Endodermal cell (in vitro differentiated cells): ENCODE measurements at regions not wholly inside any gene's neighbourhood (a gene's known extent, or its start where the extent isn't known, plus 50 kb on each side); places are given as distances from the start of the nearest gene placed in this dataset.

Experiments
- DNase-seq: peaks from one replicate; pipeline ENCODE4 v3.0.0-alpha.2; 2017
- H3K27ac ChIP-seq: 2 replicates; pipeline ENCODE4 v1.5.1; 2013; ENCODE audit warnings: mild to moderate bottlenecking, low read depth, low read length, moderate library complexity
- H3K27me3 ChIP-seq: 2 replicates; pipeline ENCODE4 v1.6.1; 2013; ENCODE audit warnings: mild to moderate bottlenecking, low read length, moderate library complexity; ENCODE audit not compliant: insufficient read depth, control insufficient read depth, poor library complexity, severe bottlenecking
- H3K36me3 ChIP-seq: 2 replicates; pipeline ENCODE4 v1.7.0; 2013; ENCODE audit warnings: mild to moderate bottlenecking, low read length, moderate library complexity; ENCODE audit not compliant: control insufficient read depth, insufficient read depth
- H3K4me1 ChIP-seq: one replicate; pipeline ENCODE4 v1.7.0; 2013; ENCODE audit warnings: low read length; ENCODE audit not compliant: control insufficient read depth, insufficient read depth
- H3K4me3 ChIP-seq: 2 replicates; pipeline ENCODE4 v1.5.1; 2013; ENCODE audit warnings: mild to moderate bottlenecking, low read length, moderate library complexity
- H3K9ac ChIP-seq: 2 replicates; pipeline ENCODE4 v1.6.1; 2013; ENCODE audit warnings: mild to moderate bottlenecking, low read length, moderate library complexity; ENCODE audit not compliant: poor library complexity, severe bottlenecking; ENCODE audit errors: extremely low read depth
- H3K9me3 ChIP-seq: 2 replicates; pipeline ENCODE4 v1.6.1; 2013; ENCODE audit warnings: mild to moderate bottlenecking, low read length, moderate library complexity; ENCODE audit not compliant: control insufficient read depth
- H3K27ac Mint-ChIP-seq: 2 replicates; pipeline ENCODE4 v1.8.0; 2020; ENCODE audit warnings: mixed read lengths
- H3K27me3 Mint-ChIP-seq: 2 replicates; pipeline ENCODE4 v1.8.0; 2021; ENCODE audit warnings: mild to moderate bottlenecking, mixed read lengths; ENCODE audit not compliant: insufficient read depth
- H3K36me3 Mint-ChIP-seq: 2 replicates; pipeline ENCODE4 v1.8.0; 2020; ENCODE audit warnings: low read depth, mixed read lengths
- H3K4me1 Mint-ChIP-seq: 2 replicates; pipeline ENCODE4 v1.8.0; 2020; ENCODE audit warnings: mixed read lengths
- H3K4me3 Mint-ChIP-seq: 2 replicates; pipeline ENCODE4 v1.8.0; 2020; ENCODE audit warnings: mild to moderate bottlenecking, moderate library complexity, mixed read lengths
- H3K9me3 Mint-ChIP-seq: 2 replicates; pipeline ENCODE4 v1.8.0; 2020; ENCODE audit warnings: mild to moderate bottlenecking, mixed read lengths
- CTCF ChIP-seq: fragments of 200-600 bp; sonication (generic); conservative IDR thresholded peaks from 2 replicates; pipeline ENCODE4 v1.5.0; 2021; ENCODE audit warnings: antibody characterized with exemption, mild to moderate bottlenecking
- WGBS, 2 experiments: methylation state at CpG; one replicate each; pipeline versions ENCODE4 v1.1.5 to v1.1.7; 2013; ENCODE audit warnings: missing lambda C conversion rate in 2 of 2, mixed read lengths in 1 of 2; ENCODE audit not compliant: insufficient coverage in 1 of 2, insufficient read length in 1 of 2; 5-methylcytosine and 5-hydroxymethylcytosine counted together

GRCh38 chr2:160974803-160975202 is 185.4 kb upstream of the TANK start:
- H3K9me3 ChIP-seq = peaks cover 11% of the 10 kb centered on the region
- WGBS, 2 experiments = 71 to 100% methylated on average over 3 to 4 of the region's 4 CpGs
- no peaks in the 10 kb centered on the region for H3K36me3 Mint-ChIP-seq
- no peaks in the 10 kb centered on the region for H3K36me3 ChIP-seq
- peaks cover 3% of the 10 kb centered on the region for H3K4me1 Mint-ChIP-seq
- H3K27me3 Mint-ChIP-seq = no peaks in the 10 kb centered on the region
- H3K4me3 Mint-ChIP-seq = no peak overlapping the region
- TF ChIP-seq CTCF = no peak
- peaks cover 7% of the 10 kb centered on the region for H3K9me3 Mint-ChIP-seq
- no peak for DNase-seq
- no peaks in the 10 kb centered on the region for H3K27me3 ChIP-seq
- no peak overlapping the region for H3K27ac ChIP-seq
- H3K9ac ChIP-seq = no peak overlapping the region
- H3K27ac Mint-ChIP-seq = no peak overlapping the region
- peaks cover 2% of the 10 kb centered on the region for H3K4me1 ChIP-seq
- H3K4me3 ChIP-seq = no peak overlapping the region

GRCh38 chr2:160976797-160977196 is 183.4 kb upstream of the TANK start:
- Mint-ChIP-seq H3K36me3 (no peaks in the 10 kb centered on the region), H3K9me3 (peaks cover 16% of the 10 kb centered on the region), H3K4me1 (no peaks in the 10 kb centered on the region), H3K4me3 (no peak overlapping the region), H3K27ac (no peak overlapping the region), H3K27me3 (no peaks in the 10 kb centered on the region)
- H3K9me3 ChIP-seq = peaks cover 27% of the 10 kb centered on the region
- no peak overlapping the region for H3K4me3 ChIP-seq
- H3K27me3 ChIP-seq = no peaks in the 10 kb centered on the region
- H3K9ac ChIP-seq = no peak overlapping the region
- no peak for DNase-seq
- no peaks in the 10 kb centered on the region for H3K36me3 ChIP-seq
- H3K27ac ChIP-seq = no peak overlapping the region
- TF ChIP-seq CTCF = no peak
- H3K4me1 ChIP-seq = no peaks in the 10 kb centered on the region
- WGBS, 2 experiments = 95 to 100% methylated on average over 1 to 2 of the region's 2 CpGs

GRCh38 chr2:160977376-160977775 is 182.9 kb upstream of the TANK start:
- H3K27ac ChIP-seq = no peak overlapping the region

More at GRCh38 chr2:160977376-160977775, 182.9 kb upstream of the TANK start:
- no peaks in the 10 kb centered on the region for H3K36me3 ChIP-seq
- no peaks in the 10 kb centered on the region for H3K4me1 ChIP-seq
- Mint-ChIP-seq H3K4me3 (no peak overlapping the region), H3K4me1 (no peaks in the 10 kb centered on the region), H3K9me3 (peaks cover 22% of the 10 kb centered on the region), H3K27me3 (no peaks in the 10 kb centered on the region), H3K36me3 (peaks cover 2% of the 10 kb centered on the region), H3K27ac (no peak overlapping the region)
- H3K9me3 ChIP-seq = peaks cover 32% of the 10 kb centered on the region
- no peak for DNase-seq
- no peak for TF ChIP-seq CTCF
- H3K9ac ChIP-seq = no peak overlapping the region
- 94% methylated on average over 1 of the region's 2 CpGs; no CpG with 5 or more reads in 1 of the 2 experiments for WGBS, 2 experiments
- H3K27me3 ChIP-seq = no peaks in the 10 kb centered on the region
- H3K4me3 ChIP-seq = no peak overlapping the region
